GM12878 (cell line): ENCODE measurements at regions not wholly inside any gene's neighbourhood (a gene's known extent, or its start where the extent isn't known, plus 50 kb on each side); places are given as distances from the start of the nearest gene placed in this dataset.
A peak's percentile ranks its signal among the peaks of the same experiment; 100 is the strongest.

Experiments used
- ATAC-seq: fragments of 200-7000 bp; cut with Tn5 transposase; 3 replicates; pipeline ENCODE4 v1.9.1; 2020; ENCODE audit warnings: mild to moderate bottlenecking, moderate library complexity
- BruUV-seq: library from RNA; stranded (reverse); fragments of 400-500 nt; replicated peaks from 2 replicates; lab custom pipeline; 2021; lab: Mats Ljungman, UMichigan
- CTCF ChIA-PET: fragments of 300-600 bp; sonication (Branson Sonifier 250); formaldehyde crosslinking; extraction: SDS; loops from one replicate; lab custom pipeline; 2021; ENCODE audit warnings: inconsistent platforms; lab: Yijun Ruan, JAX
- POLR2A ChIA-PET: fragments of 350-600 bp; formaldehyde crosslinking; extraction: SDS; loops from one replicate; lab custom pipeline; 2021; ENCODE audit warnings: inconsistent platforms; lab: Charles Lee
- RAD21 ChIA-PET: fragments of 300-600 bp; sonication (Branson Sonifier 250); formaldehyde crosslinking; loops from one replicate; lab custom pipeline; 2023; ENCODE audit warnings: antibody characterized with exemption; ENCODE audit not compliant: unreplicated experiment; lab: Charles Lee
- SMC1A ChIA-PET: fragments of 300-600 bp; sonication (Branson Sonifier 250); formaldehyde crosslinking; loops from one replicate; lab custom pipeline; 2023; ENCODE audit not compliant: unreplicated experiment, uncharacterized antibody; lab: Charles Lee
- DNase-seq: peaks from one replicate; pipeline ENCODE4 v3.0.0-alpha.2; 2011; ENCODE audit warnings: low read depth, low spot score
- FAIRE-seq: peaks from 3 replicates; lab custom pipeline; 2011; peaks lifted over from hg19 to GRCh38; lab: Jason Lieb, UNC
- H2AFZ ChIP-seq: 2 replicates; pipeline ENCODE4 v1.6.0; 2011; ENCODE audit warnings: low read depth, low read length, control low read depth; ENCODE audit not compliant: control insufficient read depth
- H3K27ac ChIP-seq: 2 replicates; pipeline ENCODE4 v1.5.1; 2011; ENCODE audit warnings: control low read depth; ENCODE audit not compliant: control insufficient read depth, insufficient read depth
- H3K27me3 ChIP-seq, 2 experiments: replicated peaks in 1 of 2; 2 replicates each; pipeline versions ENCODE4 v1.6.0 to v1.6.1; 2011; ENCODE audit warnings: low read length in 1 of 2; ENCODE audit not compliant: control insufficient read depth in 2 of 2, insufficient read depth in 2 of 2
- H3K36me3 ChIP-seq, 2 experiments: 2 replicates each; pipeline ENCODE4 v1.5.1; 2011; ENCODE audit warnings: low read length in 1 of 2; ENCODE audit not compliant: control insufficient read depth in 2 of 2, insufficient read depth in 2 of 2
- H3K4me1 ChIP-seq: 2 replicates; pipeline ENCODE4 v1.6.1; 2011; ENCODE audit warnings: mild to moderate bottlenecking, low read length, moderate library complexity, mixed read lengths; ENCODE audit not compliant: control insufficient read depth, insufficient read depth
- H3K4me2 ChIP-seq: 2 replicates; pipeline ENCODE4 v1.6.0; 2011; ENCODE audit warnings: control low read depth; ENCODE audit not compliant: control insufficient read depth, insufficient read depth
- H3K4me3 ChIP-seq: fragments of 200-600 bp; sonication (generic); 2 replicates; pipeline ENCODE4 v1.5.1; 2016
- H3K79me2 ChIP-seq: 2 replicates; pipeline ENCODE4 v1.6.0; 2011; ENCODE audit warnings: low read length; ENCODE audit not compliant: control insufficient read depth, insufficient read depth
- H3K9ac ChIP-seq: 2 replicates; pipeline ENCODE4 v1.8.0; 2011; ENCODE audit warnings: low read length, control low read depth, mixed read lengths; ENCODE audit not compliant: control insufficient read depth, insufficient read depth
- H3K9me3 ChIP-seq: replicated peaks from 3 replicates; pipeline ENCODE4 v1.5.1; 2011; ENCODE audit warnings: mild to moderate bottlenecking, low read length; ENCODE audit not compliant: control insufficient read depth, insufficient read depth
- H4K20me1 ChIP-seq: 2 replicates; pipeline ENCODE4 v1.6.0; 2011; ENCODE audit not compliant: control insufficient read depth, insufficient read depth
- CBFB ChIP-seq: IDR thresholded peaks from 2 replicates; pipeline ENCODE4 v1.6.1; 2016; ENCODE audit warnings: antibody characterized with exemption, low read depth
- CHD4 ChIP-seq: fragments of 200-600 bp; sonication (generic); IDR thresholded peaks from 2 replicates; pipeline ENCODE4 v1.6.1; 2016; ENCODE audit warnings: mild to moderate bottlenecking
- CREM ChIP-seq: IDR thresholded peaks from 2 replicates; pipeline ENCODE4 v1.6.1; 2014; ENCODE audit warnings: antibody characterized with exemption, low read depth
- ELK1 ChIP-seq: IDR thresholded peaks from 2 replicates; pipeline ENCODE4 v1.6.1; 2012; ENCODE audit warnings: low read depth, low read length, improper control_type of control experiment
- FOXK2 ChIP-seq: fragments of 450-650 bp; IDR thresholded peaks from 2 replicates; pipeline ENCODE4 v1.6.1; 2017; ENCODE audit warnings: mild to moderate bottlenecking, moderate library complexity
- FOXM1 ChIP-seq: IDR thresholded peaks from 2 replicates; pipeline ENCODE4 v1.6.1; 2012; ENCODE audit warnings: low read depth, mild to moderate bottlenecking, inconsistent platforms, low read length, moderate library complexity
- HCFC1 ChIP-seq: fragments of 150-350 bp; IDR thresholded peaks from 2 replicates; pipeline ENCODE4 v1.6.1; 2014; ENCODE audit warnings: low read length
- IKZF2 ChIP-seq, 2 experiments: fragments of 450-650 bp; IDR thresholded peaks; 2 replicates each; pipeline ENCODE4 v1.6.1; 2017; ENCODE audit warnings: mild to moderate bottlenecking in 2 of 2, moderate library complexity in 2 of 2
- KAT2A ChIP-seq: conservative IDR thresholded peaks from 2 replicates; pipeline ENCODE4 v1.6.1; 2011; ENCODE audit warnings: low read depth, low read length; ENCODE audit not compliant: control insufficient read depth
- MTA2 ChIP-seq: fragments of 450-650 bp; IDR thresholded peaks from 2 replicates; pipeline ENCODE4 v1.6.1; 2016; ENCODE audit warnings: low read depth, mild to moderate bottlenecking, moderate library complexity
- MYB ChIP-seq: fragments of 150-350 bp; IDR thresholded peaks from 2 replicates; pipeline ENCODE4 v1.6.1; 2014; ENCODE audit warnings: mild to moderate bottlenecking, low read depth, low read length, borderline replicate concordance
- NFYA ChIP-seq: IDR thresholded peaks from 2 replicates; pipeline ENCODE4 v1.6.1; 2011; ENCODE audit warnings: low read depth, mild to moderate bottlenecking, low read length, improper control_type of control experiment, borderline replicate concordance
- PAX8 ChIP-seq: fragments of 450-650 bp; IDR thresholded peaks from 2 replicates; pipeline ENCODE4 v1.6.1; 2017; ENCODE audit warnings: mild to moderate bottlenecking, moderate library complexity
- PBX3 ChIP-seq: IDR thresholded peaks from 2 replicates; pipeline ENCODE4 v1.6.1; 2011; ENCODE audit warnings: mild to moderate bottlenecking, low read depth, low read length, moderate library complexity; ENCODE audit not compliant: insufficient replicate concordance
- POU2F2 ChIP-seq: IDR thresholded peaks from 3 replicates; pipeline ENCODE4 v1.6.1; 2011; ENCODE audit warnings: low read depth, mild to moderate bottlenecking, low read length, borderline replicate concordance
- RELB ChIP-seq: fragments of 450-650 bp; IDR thresholded peaks from 2 replicates; pipeline ENCODE4 v1.6.1; 2017; ENCODE audit warnings: low read depth, mild to moderate bottlenecking, moderate library complexity
- SMC3 ChIP-seq: IDR thresholded peaks from 2 replicates; pipeline ENCODE4 v1.6.1; 2011; ENCODE audit warnings: low read length, improper control_type of control experiment, borderline replicate concordance
- YBX1 ChIP-seq: fragments of 450-650 bp; IDR thresholded peaks from 2 replicates; pipeline ENCODE4 v1.6.1; 2016; ENCODE audit warnings: antibody characterized with exemption
- ZZZ3 ChIP-seq: IDR thresholded peaks from 2 replicates; pipeline ENCODE4 v1.6.1; 2011; ENCODE audit warnings: low read depth; ENCODE audit not compliant: control insufficient read depth, insufficient read length
- WGBS: methylation state at CpG from one replicate; pipeline ENCODE4 v1.1.6; 2016; ENCODE audit warnings: low lambda C conversion rate; ENCODE audit not compliant: insufficient replicate concordance, insufficient coverage; ENCODE audit errors: missing lambda C conversion rate; 5-methylcytosine and 5-hydroxymethylcytosine counted together
- in situ Hi-C: fragments of 300-500 bp; cut with MboI; formaldehyde crosslinking; loops from 9 replicates; pipeline ENCODE4 v1.14.3; 2018; ENCODE audit warnings: mixed read lengths
- intact Hi-C: fragments of 100-400 bp; cut with micrococcal nuclease; formaldehyde crosslinking; loops from one replicate; pipeline ENCODE4 v1.14.2; 2022; ENCODE audit not compliant: unreplicated experiment

DNA sequence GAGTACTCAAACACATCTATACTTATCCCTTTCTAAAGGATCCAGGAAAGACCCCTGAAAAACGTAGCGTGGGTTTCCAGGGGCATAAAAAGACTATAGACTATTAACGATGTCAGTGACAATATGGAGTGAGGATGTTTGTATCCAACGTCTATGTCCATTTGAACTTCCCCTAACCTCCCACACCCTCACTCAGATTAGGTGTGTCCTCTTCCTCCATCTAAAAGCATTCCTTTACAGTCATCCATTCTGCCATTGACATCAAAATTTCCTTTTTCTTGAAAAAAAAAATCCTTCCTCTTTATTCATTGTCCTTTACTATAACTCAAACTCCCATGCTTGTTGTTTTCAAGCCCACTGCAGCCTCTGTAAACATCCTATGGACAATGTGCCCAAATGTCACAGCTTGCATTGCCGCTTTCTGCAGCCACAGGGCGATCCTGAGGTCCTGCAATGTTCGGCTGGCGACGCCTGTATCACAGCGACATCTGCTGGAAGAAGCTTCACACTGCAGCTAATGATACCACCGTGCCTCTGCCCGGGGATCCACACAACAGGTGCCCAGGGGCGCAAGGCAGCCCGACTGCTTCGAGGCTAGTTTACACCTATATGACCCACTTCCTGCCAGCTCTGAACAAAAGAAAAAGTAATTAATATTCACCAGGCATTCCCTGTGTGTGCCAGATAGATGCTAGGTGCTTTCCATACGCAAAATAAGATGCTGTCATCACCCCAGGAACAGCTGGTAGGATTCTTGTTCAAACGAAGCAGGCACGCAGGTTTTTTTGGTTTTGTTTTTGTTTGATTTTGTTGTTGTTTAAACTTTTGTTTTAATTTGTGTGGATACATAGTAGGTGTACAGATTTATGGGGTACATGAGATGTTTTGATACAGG is 267.9 kb upstream of the GHITM start:
- WGBS: 14% methylated on average over 18 of the region's 18 CpGs
- no peaks in the 10 kb centered on the region for H3K79me2 ChIP-seq
- no peaks in the 10 kb centered on the region for H4K20me1 ChIP-seq
- no peak overlapping the region for H3K9ac ChIP-seq
- ChIA-PET RAD21 (interaction anchor here (0.7 to 2.3 kb wide), 15 partner anchors 16 to 1721 kb away, joined by 3 to 22 read pairs (median 3); no protein-coding TSS in a partner anchor), POLR2A (no interaction called here), CTCF (interaction anchor here (0.6 to 3.1 kb wide), 54 partner anchors 8 to 1721 kb away, joined by 3 to 23 read pairs (median 4); no protein-coding TSS in a partner anchor), SMC1A (interaction anchor here (0.9 to 2.3 kb wide), 13 partner anchors 9 to 1075 kb away, joined by 3 to 12 read pairs (median 4); no protein-coding TSS in a partner anchor)
- FAIRE-seq: peak; percentile 99
- no TSS peak for BruUV-seq
- no peaks in the 10 kb centered on the region for H3K4me1 ChIP-seq
- peak; percentile 47 for DNase-seq
- no peaks in the 10 kb centered on the region for H3K9me3 ChIP-seq
- H3K27ac ChIP-seq: no peak overlapping the region
- peak; percentile 99 for ATAC-seq
- no peak overlapping the region for H2AFZ ChIP-seq
- no peak overlapping the region for H3K4me2 ChIP-seq
- no peaks in the 10 kb centered on the region for H3K27me3 ChIP-seq
- H3K4me3 ChIP-seq: no peak overlapping the region
- H3K36me3 ChIP-seq: no peaks in the 10 kb centered on the region
- in situ Hi-C loops: loop anchor here (5.0 kb wide), 1 partner anchor 1059 kb away; no protein-coding TSS in a partner anchor
- intact Hi-C loops: loop anchor here (1.0 to 10.0 kb wide), 6 partner anchors 136 to 1075 kb away; no protein-coding TSS in a partner anchor
- no peak for TF ChIP-seq PBX3
- no peak for TF ChIP-seq HCFC1
- no peak for TF ChIP-seq NFYA
- no peak for TF ChIP-seq ELK1
- TF ChIP-seq SMC3: peak; percentile 96
- TF ChIP-seq FOXM1: peak; percentile 60
- TF ChIP-seq FOXK2: no peak
- TF ChIP-seq ZZZ3: no peak
- TF ChIP-seq KAT2A: no peak
- TF ChIP-seq RELB: no peak
- TF ChIP-seq CREM: no peak
- no peak for TF ChIP-seq CHD4
- no peak for TF ChIP-seq CBFB
- TF ChIP-seq YBX1: no peak
- TF ChIP-seq MTA2: no peak
- no peak for TF ChIP-seq MYB
- TF ChIP-seq POU2F2: peak; percentile 56; the same call in 1 of the 3 replicates
- no peak for TF ChIP-seq PAX8
- TF ChIP-seq IKZF2 (IDR thresholded peaks at IDR 0.05): no peak
